ENCODE measurements at regions not wholly inside any gene's neighbourhood (a gene's known extent, or its start where the extent isn't known, plus 50 kb on each side); places are given as distances from the start of the nearest gene placed in this dataset.
A peak's percentile ranks its signal among the peaks of the same experiment; 100 is the strongest.
"Not testable (repeated sequence)": the region's sequence is repeated elsewhere in the genome, so short reads cannot be mapped to it uniquely, and the experiment has no call there.

- ATAC-seq, result no peak
- intact Hi-C loops (cut with micrococcal nuclease), result no loop called here
- DNase-seq, result no peak
Observed at GRCh38 chrY:7334449-7334848, 422.9 kb upstream of the AMELY start.

GRCh38 chrY:7326296-7327246 is 415.0 kb upstream of the AMELY start:
- ATAC-seq (no peak), DNase-seq (no peak)
- intact Hi-C loops (cut with micrococcal nuclease), result no loop called here

- intact Hi-C loops (cut with micrococcal nuclease), result no loop called here
- ATAC-seq, result no peak
- no peak for DNase-seq
Observed at GRCh38 chrY:7325531-7325930, 414.0 kb upstream of the AMELY start.

- intact Hi-C loops (cut with micrococcal nuclease), result no loop called here
- ATAC-seq, result no peak
- no peak for DNase-seq
Observed at GRCh38 chrY:7320751-7321150, 409.2 kb upstream of the AMELY start.

GRCh38 chrY:7320171-7320570 is 408.6 kb upstream of the AMELY start:
- ATAC-seq; intact Hi-C loops (cut with micrococcal nuclease); DNase-seq: not testable (repeated sequence)

- ATAC-seq, result no peak
- no peak for DNase-seq
- intact Hi-C loops (cut with micrococcal nuclease), result no loop called here
Observed at GRCh38 chrY:7318122-7318521, 406.6 kb upstream of the AMELY start.

- intact Hi-C loops (cut with micrococcal nuclease), result no loop called here
- DNase-seq (no peak), ATAC-seq (no peak)
Observed at GRCh38 chrY:7317571-7317970, 406.0 kb upstream of the AMELY start.

- intact Hi-C loops (cut with micrococcal nuclease), result no loop called here
- DNase-seq (no peak), ATAC-seq (no peak)
Observed at GRCh38 chrY:7310482-7311269, 399.1 kb upstream of the AMELY start.

- DNase-seq, result no peak
- intact Hi-C loops (cut with micrococcal nuclease), result no loop called here
- ATAC-seq, result no peak
Observed at GRCh38 chrY:7308816-7309215, 397.3 kb upstream of the AMELY start.

GRCh38 chrY:7302306-7302705 is 390.8 kb upstream of the AMELY start:
- no peak for ATAC-seq
- intact Hi-C loops (cut with micrococcal nuclease), result no loop called here

GRCh38 chrY:7299960-7300359 is 388.4 kb upstream of the AMELY start:
- intact Hi-C loops (cut with micrococcal nuclease), result no loop called here
- DNase-seq, result no peak

More at GRCh38 chrY:7302306-7302705, 390.8 kb upstream of the AMELY start:
- no peak for DNase-seq

GRCh38 chrY:7292113-7292512 is 380.6 kb upstream of the AMELY start:
- ATAC-seq (no peak), DNase-seq (no peak)
- intact Hi-C loops (cut with micrococcal nuclease), result no loop called here

More at GRCh38 chrY:7299960-7300359, 388.4 kb upstream of the AMELY start:
- no peak for ATAC-seq

- ATAC-seq (no peak), DNase-seq (no peak)
- intact Hi-C loops (cut with micrococcal nuclease), result no loop called here
Observed at GRCh38 chrY:7289889-7290833, 378.6 kb upstream of the AMELY start.

GRCh38 chrY:7288611-7289010 is 377.1 kb upstream of the AMELY start:
- ATAC-seq (peak; percentile 88), DNase-seq (peak; percentile 65)
- intact Hi-C loops (cut with micrococcal nuclease), result no loop called here

GRCh38 chrY:7287963-7288362 is 376.4 kb upstream of the AMELY start:
- intact Hi-C loops (cut with micrococcal nuclease); ATAC-seq: not testable (repeated sequence)

GRCh38 chrY:7285388-7285787 is 373.8 kb upstream of the AMELY start:
- no peak for ATAC-seq
- intact Hi-C loops (cut with micrococcal nuclease), result no loop called here
- DNase-seq, result no peak

More at GRCh38 chrY:7287963-7288362, 376.4 kb upstream of the AMELY start:
- not testable (repeated sequence) for DNase-seq

GRCh38 chrY:7283001-7283400 is 371.4 kb upstream of the AMELY start:
- intact Hi-C loops (cut with micrococcal nuclease), result no loop called here
- ATAC-seq, result no peak
- DNase-seq, result no peak

GRCh38 chrY:7280151-7280740 is 368.7 kb upstream of the AMELY start:
- peak; percentile 42 for ATAC-seq
- intact Hi-C loops (cut with micrococcal nuclease); DNase-seq: not testable (repeated sequence)

GRCh38 chrY:7275751-7276150 is 364.2 kb upstream of the AMELY start:
- ATAC-seq, result no peak
- intact Hi-C loops (cut with micrococcal nuclease), result no loop called here
- no peak for DNase-seq
